ENCODE measurements at regions not wholly inside any gene's neighbourhood (a gene's known extent, or its start where the extent isn't known, plus 50 kb on each side); places are given as distances from the start of the nearest gene placed in this dataset.
"Not testable (repeated sequence)": the region's sequence is repeated elsewhere in the genome, so short reads cannot be mapped to it uniquely, and the experiment has no call there.

DNA sequence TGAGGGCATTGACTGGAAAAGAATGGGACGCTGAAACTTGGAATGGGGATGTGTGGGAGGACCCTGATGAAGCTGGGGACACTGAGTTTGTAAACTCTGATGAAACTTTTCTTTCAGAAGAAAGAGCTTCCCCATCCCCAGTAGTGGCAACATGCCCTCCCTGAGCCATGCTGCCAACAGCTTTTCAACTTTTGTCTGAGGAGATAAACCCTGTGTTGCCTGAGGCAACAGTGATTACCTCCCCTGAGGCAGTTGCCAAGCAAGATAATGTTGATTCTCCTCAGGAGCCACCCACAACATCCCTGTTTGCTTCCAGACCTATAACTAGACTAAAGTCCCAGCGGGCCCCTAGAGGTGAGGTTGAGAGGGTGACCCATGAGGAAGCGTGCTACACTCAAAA is 134.2 kb upstream of the DAB1 start:
- not testable (repeated sequence) for H3K4me3 Mint-ChIP-seq, H3K27ac Mint-ChIP-seq, DNase-seq, H3K27me3 Mint-ChIP-seq, H3K9me3 Mint-ChIP-seq, H3K4me1 Mint-ChIP-seq, H3K36me3 Mint-ChIP-seq

DNA sequence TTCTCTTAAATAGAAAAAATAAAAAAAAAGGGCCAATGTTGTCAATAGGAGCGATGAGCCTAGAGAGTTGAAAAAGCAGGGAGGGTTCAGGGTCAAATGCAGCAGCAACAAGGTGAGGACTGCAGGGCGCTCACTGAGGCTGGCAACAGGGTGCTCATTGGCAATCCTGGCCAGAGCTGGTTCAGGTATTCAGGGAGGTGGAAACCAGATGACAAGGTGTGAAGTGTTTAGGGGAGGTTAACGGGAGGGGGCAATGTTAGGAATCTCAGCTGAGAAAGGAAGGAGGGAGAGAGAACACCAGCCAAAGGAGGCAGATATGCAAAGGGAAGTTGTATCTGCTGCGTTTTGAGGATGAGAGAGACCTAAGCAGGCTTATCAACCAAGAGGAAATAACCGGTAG is 129.8 kb upstream of the DAB1 start:
- no peaks in the 10 kb centered on the region for H3K9me3 Mint-ChIP-seq
- no peak overlapping the region for H3K4me3 Mint-ChIP-seq
- no peaks in the 10 kb centered on the region for H3K27me3 Mint-ChIP-seq

DNA sequence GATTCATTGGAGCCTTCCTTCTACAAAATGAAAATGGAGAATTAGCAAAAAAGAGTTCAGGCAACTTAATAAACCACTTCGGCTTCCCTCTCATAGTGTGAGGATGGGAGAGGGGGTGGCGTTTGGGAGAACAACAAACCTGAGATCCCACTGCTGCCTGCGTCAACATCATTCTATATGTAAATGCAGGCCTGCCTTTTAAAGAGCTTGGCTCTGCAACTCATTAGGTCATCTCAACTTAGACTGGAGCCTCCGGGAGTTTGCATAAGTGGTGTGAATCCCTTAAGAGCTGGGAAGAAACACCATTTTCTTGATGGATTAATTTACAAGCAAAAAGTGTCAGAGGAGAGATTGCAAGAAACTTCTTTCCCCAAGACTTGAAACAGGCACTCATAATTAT is 127.6 kb upstream of the DAB1 start:
- H3K9me3 Mint-ChIP-seq: no peaks in the 10 kb centered on the region
- H3K4me1 Mint-ChIP-seq: no peaks in the 10 kb centered on the region
- no peak overlapping the region for H3K4me3 Mint-ChIP-seq
- no peaks in the 10 kb centered on the region for H3K27me3 Mint-ChIP-seq
- DNase-seq: no peak
- no peak overlapping the region for H3K27ac Mint-ChIP-seq
- H3K36me3 Mint-ChIP-seq: no peaks in the 10 kb centered on the region

More for the DNA sequence above, 129.8 kb upstream of the DAB1 start:
- H3K4me1 Mint-ChIP-seq: no peaks in the 10 kb centered on the region
- H3K27ac Mint-ChIP-seq: no peak overlapping the region
- no peaks in the 10 kb centered on the region for H3K36me3 Mint-ChIP-seq
- DNase-seq: no peak

DNA sequence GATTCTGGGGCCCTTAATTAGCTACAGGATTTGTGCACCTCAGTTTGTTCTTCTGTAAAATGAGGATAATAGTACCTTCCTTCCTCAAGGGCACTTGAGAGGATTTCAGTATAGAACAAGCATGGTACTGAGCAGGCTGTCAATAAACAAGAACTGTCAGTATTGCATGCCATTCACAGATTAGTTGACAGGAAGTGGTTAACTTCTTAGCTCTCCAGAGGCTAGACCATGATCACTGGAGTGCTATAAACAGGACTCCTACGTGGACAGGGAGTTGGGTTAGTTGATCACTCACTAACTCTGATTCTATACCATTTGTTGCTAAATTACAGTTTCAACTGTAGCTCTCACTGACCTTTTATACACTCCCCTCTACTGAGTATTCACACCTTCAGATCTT is 126.2 kb upstream of the DAB1 start:
- H3K27me3 Mint-ChIP-seq: no peaks in the 10 kb centered on the region
- no peaks in the 10 kb centered on the region for H3K36me3 Mint-ChIP-seq
- no peaks in the 10 kb centered on the region for H3K9me3 Mint-ChIP-seq
- no peak overlapping the region for H3K4me3 Mint-ChIP-seq
- no peak overlapping the region for H3K27ac Mint-ChIP-seq
- no peak for DNase-seq
- no peaks in the 10 kb centered on the region for H3K4me1 Mint-ChIP-seq

DNA sequence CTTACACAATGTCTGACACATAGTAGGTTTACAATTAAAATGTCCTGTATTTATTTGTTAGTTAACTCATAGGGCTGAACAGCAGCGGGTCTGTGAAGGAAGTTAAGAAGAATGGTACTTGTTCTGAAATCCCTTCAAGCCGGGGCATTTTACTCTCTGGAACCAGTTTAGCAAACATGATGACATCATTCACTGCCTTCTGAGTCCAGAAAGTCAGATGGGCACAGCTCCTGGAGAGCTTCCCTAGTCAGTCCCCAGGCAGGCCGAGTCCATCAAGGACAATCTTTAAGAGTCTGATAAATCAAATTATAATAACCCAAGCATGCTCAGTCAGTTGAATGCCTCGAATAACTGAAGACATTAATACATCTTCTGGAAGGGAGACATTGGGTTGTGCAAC is 125.4 kb upstream of the DAB1 start:
- DNase-seq: no peak
- no peak overlapping the region for H3K4me3 Mint-ChIP-seq
- H3K4me1 Mint-ChIP-seq: no peaks in the 10 kb centered on the region
- H3K9me3 Mint-ChIP-seq: no peaks in the 10 kb centered on the region
- H3K27ac Mint-ChIP-seq: no peak overlapping the region
- no peaks in the 10 kb centered on the region for H3K27me3 Mint-ChIP-seq
- H3K36me3 Mint-ChIP-seq: no peaks in the 10 kb centered on the region

DNA sequence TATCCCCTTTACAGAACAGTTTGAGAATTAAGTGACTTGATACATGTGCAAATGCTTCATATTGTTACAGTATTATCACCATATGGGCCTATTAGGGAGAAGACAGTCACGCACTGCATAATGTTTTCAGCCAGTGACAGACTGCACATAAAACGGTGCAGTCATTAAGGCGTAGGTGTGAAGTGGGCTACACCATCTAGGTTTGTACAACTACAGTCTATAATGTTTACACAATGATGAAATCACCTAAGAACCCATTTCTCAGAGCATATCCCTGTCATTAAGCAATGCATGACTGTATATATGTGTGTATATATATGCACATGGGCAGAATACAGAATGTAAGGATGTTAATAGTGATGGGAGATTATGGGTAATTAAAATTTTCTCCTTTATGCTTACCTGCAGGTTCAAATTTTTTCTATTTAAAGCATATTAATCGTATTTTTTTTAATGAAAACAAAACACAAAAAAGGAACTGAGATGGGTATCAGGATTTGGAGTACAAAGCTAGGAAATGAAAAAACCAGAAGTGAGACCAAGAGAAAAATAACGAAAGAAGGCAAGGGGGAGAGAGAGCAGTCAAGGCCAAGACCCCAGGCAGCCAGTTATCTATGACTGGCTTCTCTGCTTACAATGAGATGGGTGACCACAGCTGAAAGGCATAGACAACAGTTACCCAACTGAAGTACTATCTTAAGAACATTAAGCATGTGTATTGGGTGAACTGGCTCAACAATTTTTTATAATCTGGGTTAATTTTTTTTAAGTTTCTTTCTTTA is 122.9 kb upstream of the DAB1 start:
- H3K9me3 Mint-ChIP-seq: peaks cover 2% of the 10 kb centered on the region
- peaks cover 4% of the 10 kb centered on the region for H3K27me3 Mint-ChIP-seq
- H3K4me1 Mint-ChIP-seq: no peaks in the 10 kb centered on the region
- H3K36me3 Mint-ChIP-seq: no peaks in the 10 kb centered on the region
- no peak overlapping the region for H3K4me3 Mint-ChIP-seq
- H3K27ac Mint-ChIP-seq: no peak overlapping the region
- no peak for DNase-seq

DNA sequence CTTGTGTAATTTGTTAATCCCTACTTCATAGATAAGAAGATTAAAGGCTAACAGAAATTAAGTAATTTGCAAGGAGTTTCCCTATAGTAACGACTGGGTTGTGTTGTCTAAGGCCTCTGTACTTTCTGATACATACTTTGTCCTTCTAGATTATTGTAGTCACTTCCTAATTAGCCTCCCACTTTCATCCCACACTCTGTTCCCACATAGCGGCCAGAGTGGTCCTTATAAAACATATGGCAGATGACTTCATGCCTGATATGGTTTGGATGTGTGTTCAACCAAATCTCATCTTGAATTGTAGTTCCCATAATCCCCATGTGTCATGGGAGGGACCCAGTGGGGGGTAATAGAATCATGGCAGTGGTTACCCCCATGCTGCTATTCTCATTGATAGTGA is 120.5 kb upstream of the DAB1 start:
- DNase-seq: no peak
- H3K36me3 Mint-ChIP-seq: no peaks in the 10 kb centered on the region
- no peaks in the 10 kb centered on the region for H3K4me1 Mint-ChIP-seq
- no peak overlapping the region for H3K27ac Mint-ChIP-seq
- no peak overlapping the region for H3K4me3 Mint-ChIP-seq
- H3K9me3 Mint-ChIP-seq: peaks cover 2% of the 10 kb centered on the region
- peaks cover 4% of the 10 kb centered on the region for H3K27me3 Mint-ChIP-seq

DNA sequence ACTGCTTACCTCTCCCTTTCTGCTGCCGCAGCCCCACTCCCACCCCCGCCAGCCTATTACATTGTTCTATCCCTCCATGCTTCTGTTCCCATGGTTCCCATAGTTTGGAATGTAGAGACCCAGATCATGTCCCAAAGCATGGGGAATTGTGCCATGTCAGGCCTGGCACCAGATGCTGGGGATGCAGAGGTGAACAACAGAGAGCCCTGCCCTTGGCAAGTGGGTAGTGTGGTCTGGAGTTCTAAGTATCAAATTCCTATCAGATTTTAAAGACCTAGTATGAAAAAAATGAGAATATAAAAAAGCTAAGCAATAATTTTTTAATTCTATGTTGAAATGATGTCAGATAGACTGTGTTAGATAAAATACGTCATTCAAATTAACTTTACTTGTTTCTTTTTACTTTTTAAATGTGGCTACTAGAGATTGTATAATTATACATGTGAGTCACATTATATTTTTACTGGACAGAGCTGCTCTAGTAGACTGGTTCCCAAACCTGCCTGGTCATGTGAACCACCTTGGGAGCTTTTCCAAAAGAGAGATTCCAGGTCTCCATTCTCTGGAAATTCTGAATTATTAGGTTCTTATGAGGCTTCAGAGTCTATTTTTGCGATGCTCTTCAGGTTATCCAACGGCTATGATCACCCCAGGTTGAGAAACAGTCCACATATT is 113.0 kb upstream of the DAB1 start:
- no peak overlapping the region for H3K4me3 Mint-ChIP-seq
- no peak for DNase-seq
- H3K27me3 Mint-ChIP-seq: peaks cover 3% of the 10 kb centered on the region
- no peaks in the 10 kb centered on the region for H3K4me1 Mint-ChIP-seq
- no peaks in the 10 kb centered on the region for H3K36me3 Mint-ChIP-seq
- H3K27ac Mint-ChIP-seq: no peak overlapping the region
- no peaks in the 10 kb centered on the region for H3K9me3 Mint-ChIP-seq

DNA sequence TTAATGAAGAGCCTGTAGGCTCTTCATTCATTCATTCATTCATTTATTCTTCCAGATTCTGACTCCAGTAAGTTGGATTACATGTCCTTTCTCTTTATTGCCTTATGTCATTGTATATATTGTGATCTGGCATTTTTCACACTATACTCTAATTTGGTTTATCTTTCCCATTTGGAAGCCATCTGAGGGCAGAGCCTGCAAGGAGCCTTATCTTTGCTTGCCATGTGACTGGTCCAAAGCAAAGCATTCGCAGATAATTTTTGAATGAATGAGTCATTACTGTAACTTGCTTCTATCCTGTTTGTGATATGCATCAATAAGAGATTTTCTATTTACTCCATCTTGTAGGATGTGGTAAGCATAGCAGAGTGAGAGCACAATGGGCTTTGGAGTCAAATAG is 108.4 kb upstream of the DAB1 start:
- no peaks in the 10 kb centered on the region for H3K4me1 Mint-ChIP-seq
- H3K4me3 Mint-ChIP-seq: no peak overlapping the region
- no peak overlapping the region for H3K27ac Mint-ChIP-seq
- no peak for DNase-seq
- peaks cover 3% of the 10 kb centered on the region for H3K27me3 Mint-ChIP-seq
- peaks cover 7% of the 10 kb centered on the region for H3K9me3 Mint-ChIP-seq
- H3K36me3 Mint-ChIP-seq: no peaks in the 10 kb centered on the region

DNA sequence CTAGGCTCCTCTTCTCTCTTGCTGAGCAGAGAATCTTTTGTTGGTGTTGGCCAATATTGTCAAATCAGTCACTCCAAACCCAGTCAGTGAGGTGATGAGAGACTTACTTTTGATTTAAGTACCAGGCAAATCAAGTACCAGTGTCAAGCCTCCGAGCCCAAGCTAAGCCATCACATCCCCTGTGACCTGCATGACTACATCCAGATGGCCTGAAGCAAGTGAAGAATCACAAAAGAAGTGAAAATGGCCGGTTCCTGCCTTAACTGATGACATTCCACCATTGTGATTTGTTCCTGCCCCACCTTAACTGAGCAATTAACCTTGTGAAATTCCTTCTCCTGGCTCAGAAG is 107.0 kb upstream of the DAB1 start:
- not testable (repeated sequence) for H3K9me3 Mint-ChIP-seq, H3K27me3 Mint-ChIP-seq, H3K36me3 Mint-ChIP-seq, H3K4me1 Mint-ChIP-seq, DNase-seq, H3K4me3 Mint-ChIP-seq, H3K27ac Mint-ChIP-seq

DNA sequence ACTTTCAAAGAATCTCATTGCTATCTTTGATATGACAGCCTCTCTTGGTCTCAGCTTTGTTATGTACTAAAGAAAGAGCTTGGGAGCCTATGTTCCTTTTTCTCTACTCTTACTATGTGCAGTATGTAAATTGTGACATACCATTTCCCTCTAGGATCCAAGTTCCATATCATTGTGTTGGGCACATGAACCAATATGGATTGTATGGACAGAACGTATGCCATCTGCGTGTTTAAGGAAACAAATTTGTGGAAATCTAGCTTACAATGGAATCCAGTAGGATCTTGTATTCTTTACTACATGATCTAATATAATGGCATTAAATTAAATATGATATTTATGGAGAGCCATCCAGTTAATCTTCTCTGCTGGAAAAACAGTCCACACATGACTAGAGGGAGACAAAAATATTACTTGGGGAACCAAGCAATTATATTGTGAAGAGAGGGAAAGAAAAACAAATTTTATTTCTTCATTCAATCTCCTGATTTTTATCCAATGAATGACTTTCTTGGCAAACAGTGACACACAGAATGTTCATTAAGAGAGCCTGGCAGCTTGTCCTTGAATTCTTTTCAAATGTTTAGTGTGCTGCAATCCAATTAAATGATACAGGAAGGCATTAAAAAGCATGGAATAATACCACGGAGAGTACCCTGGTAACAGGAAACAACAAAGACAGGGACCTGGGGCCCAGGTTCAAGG is 106.5 kb upstream of the DAB1 start:
- Mint-ChIP-seq H3K27ac (no peak overlapping the region), H3K36me3 (no peaks in the 10 kb centered on the region), H3K27me3 (no peaks in the 10 kb centered on the region), H3K4me1 (no peaks in the 10 kb centered on the region), H3K9me3 (peaks cover 7% of the 10 kb centered on the region), H3K4me3 (no peak overlapping the region)
- no peak for DNase-seq

DNA sequence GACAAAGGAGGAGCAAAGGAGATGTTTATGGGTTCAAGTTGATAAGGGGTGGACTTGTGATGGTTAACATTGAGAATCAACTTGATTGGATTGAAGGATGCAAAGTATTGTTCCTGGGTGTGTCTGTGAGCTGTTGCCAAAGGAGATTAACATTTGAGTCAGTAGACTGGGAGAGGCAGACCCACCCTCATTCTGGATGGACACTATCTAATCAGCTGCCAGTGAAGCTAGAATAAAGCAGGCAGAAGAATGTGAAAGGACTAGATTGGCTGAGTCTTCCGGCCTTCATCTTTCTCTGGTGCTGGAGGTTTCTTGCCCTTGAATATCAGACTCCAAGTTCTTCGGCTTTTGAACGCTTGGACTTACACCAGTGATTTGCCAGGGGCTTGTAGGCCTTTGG is 98.7 kb upstream of the DAB1 start:
- Mint-ChIP-seq H3K4me1 (no peaks in the 10 kb centered on the region), H3K9me3 (no peaks in the 10 kb centered on the region), H3K36me3 (no peaks in the 10 kb centered on the region), H3K27ac (no peak overlapping the region), H3K27me3 (peaks cover 6% of the 10 kb centered on the region), H3K4me3 (no peak overlapping the region)
- DNase-seq: no peak

DNA sequence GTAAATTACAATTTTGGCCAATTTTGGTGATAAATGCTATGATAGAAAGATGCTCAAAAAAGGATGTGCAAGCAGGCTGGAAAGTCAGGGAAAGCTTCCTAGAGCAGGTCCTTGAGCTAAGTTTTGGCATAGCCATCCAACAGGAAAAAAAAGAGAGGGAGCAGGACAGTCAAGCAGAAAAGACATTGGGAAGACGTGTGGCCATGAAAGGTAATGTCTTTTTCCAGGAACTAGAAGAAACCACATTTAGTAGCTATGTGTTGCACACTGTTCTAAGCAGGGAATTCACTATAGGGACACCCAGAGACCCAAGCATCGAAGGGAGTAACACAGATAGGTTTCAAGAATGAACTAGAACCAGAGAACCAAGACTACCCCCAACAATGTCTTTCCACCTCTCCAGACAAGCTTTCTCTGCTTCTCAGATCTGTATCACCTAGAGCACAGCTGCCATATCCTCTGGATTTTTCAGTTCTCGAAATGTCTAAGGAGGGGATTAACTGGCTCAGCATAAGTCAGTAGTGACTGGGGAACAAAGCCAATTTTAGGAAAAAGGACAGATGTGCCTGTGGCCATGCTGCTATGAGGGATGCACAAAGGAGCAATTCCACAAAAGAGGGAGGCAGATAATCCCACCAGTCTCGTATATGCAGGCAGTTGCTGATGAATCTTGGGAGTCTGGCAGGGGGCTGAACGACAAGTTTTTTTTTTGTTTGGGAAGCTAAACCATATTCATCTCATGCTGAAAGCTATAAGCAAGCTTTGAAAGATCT is 97.1 kb upstream of the DAB1 start:
- no peaks in the 10 kb centered on the region for H3K4me1 Mint-ChIP-seq

DNA sequence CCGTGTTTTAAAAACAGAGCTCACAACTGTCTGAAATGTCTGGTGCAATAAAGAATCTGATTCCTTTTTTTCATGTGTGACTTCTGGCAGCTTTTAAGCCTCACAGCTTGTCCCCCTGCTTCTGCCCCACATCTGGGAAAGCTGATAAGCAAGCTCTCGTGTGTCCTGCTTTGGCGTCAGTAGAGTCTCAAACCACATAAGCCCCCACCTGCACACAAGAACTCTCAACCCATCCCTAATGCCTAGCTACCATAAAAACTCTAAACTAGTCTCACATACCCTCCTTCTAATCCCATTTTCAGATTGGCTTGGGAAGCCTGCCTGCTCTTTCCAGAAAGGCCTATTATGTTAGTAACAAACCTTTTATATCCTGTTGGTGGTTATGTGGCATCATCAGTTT is 94.6 kb upstream of the DAB1 start:
- no peak overlapping the region for H3K4me3 Mint-ChIP-seq
- no peaks in the 10 kb centered on the region for H3K36me3 Mint-ChIP-seq
- H3K4me1 Mint-ChIP-seq: no peaks in the 10 kb centered on the region
- DNase-seq: no peak
- H3K9me3 Mint-ChIP-seq: no peaks in the 10 kb centered on the region
- peaks cover 3% of the 10 kb centered on the region for H3K27me3 Mint-ChIP-seq
- no peak overlapping the region for H3K27ac Mint-ChIP-seq

More for the DNA sequence above, 97.1 kb upstream of the DAB1 start:
- DNase-seq: no peak
- H3K9me3 Mint-ChIP-seq: no peaks in the 10 kb centered on the region
- no peak overlapping the region for H3K4me3 Mint-ChIP-seq
- H3K27me3 Mint-ChIP-seq: peaks cover 6% of the 10 kb centered on the region
- H3K36me3 Mint-ChIP-seq: no peaks in the 10 kb centered on the region
- H3K27ac Mint-ChIP-seq: no peak overlapping the region

Data from activated naive CD8-positive, alpha-beta T cell treated with anti-CD3 and anti-CD28 coated beads for 36 hours (primary cell).